Choroid plexus epithelial cell (primary cell): ENCODE measurements at regions not wholly inside any gene's neighbourhood (a gene's known extent, or its start where the extent isn't known, plus 50 kb on each side); places are given as distances from the start of the nearest gene placed in this dataset.

Experiments used
- DNase-seq: peaks from one replicate; pipeline ENCODE4 v3.0.0-alpha.2; 2010; ENCODE audit warnings: low read depth
- H3K4me3 ChIP-seq: 2 replicates; pipeline ENCODE4 v1.5.1; 2011; ENCODE audit warnings: low read depth, mild to moderate bottlenecking, control low read depth, low read length, moderate library complexity
- CTCF ChIP-seq: conservative IDR thresholded peaks from 2 replicates; pipeline ENCODE4 v1.5.1; 2011; ENCODE audit warnings: low read depth, mild to moderate bottlenecking, control low read depth, inconsistent platforms, low read length, moderate library complexity

- peak; percentile 84 for DNase-seq
- peak; percentile 71 for TF ChIP-seq CTCF
- H3K4me3 ChIP-seq = no peak overlapping the region
Observed at GRCh38 chr4:106809076-106809475, 227.0 kb downstream of the DKK2 start.

- no peak overlapping the region for H3K4me3 ChIP-seq
- DNase-seq = no peak
- no peak for TF ChIP-seq CTCF
Observed at GRCh38 chr4:106806158-106806797, 229.8 kb downstream of the DKK2 start.

GRCh38 chr4:106803083-106803482, 233.0 kb downstream of the DKK2 start:
- no peak overlapping the region for H3K4me3 ChIP-seq
- TF ChIP-seq CTCF = no peak
- DNase-seq = peak; percentile 13

GRCh38 chr4:106801386-106801785, 234.7 kb downstream of the DKK2 start:
- DNase-seq = no peak
- TF ChIP-seq CTCF = no peak
- no peak overlapping the region for H3K4me3 ChIP-seq

- H3K4me3 ChIP-seq = no peak overlapping the region
- TF ChIP-seq CTCF = no peak
- DNase-seq = no peak
Observed at GRCh38 chr4:106796876-106797275, 239.2 kb downstream of the DKK2 start.

- no peak for TF ChIP-seq CTCF
- H3K4me3 ChIP-seq = no peak overlapping the region
- DNase-seq = peak; percentile 15
Observed at GRCh38 chr4:106795326-106795725, 240.8 kb downstream of the DKK2 start.

GRCh38 chr4:106793933-106794332, 242.2 kb downstream of the DKK2 start:
- no peak overlapping the region for H3K4me3 ChIP-seq
- no peak for DNase-seq
- TF ChIP-seq CTCF = no peak
